ENCODE measurements at regions not wholly inside any gene's neighbourhood (a gene's known extent, or its start where the extent isn't known, plus 50 kb on each side); places are given as distances from the start of the nearest gene placed in this dataset.
"Not testable (repeated sequence)": the region's sequence is repeated elsewhere in the genome, so short reads cannot be mapped to it uniquely, and the experiment has no call there.

DNA sequence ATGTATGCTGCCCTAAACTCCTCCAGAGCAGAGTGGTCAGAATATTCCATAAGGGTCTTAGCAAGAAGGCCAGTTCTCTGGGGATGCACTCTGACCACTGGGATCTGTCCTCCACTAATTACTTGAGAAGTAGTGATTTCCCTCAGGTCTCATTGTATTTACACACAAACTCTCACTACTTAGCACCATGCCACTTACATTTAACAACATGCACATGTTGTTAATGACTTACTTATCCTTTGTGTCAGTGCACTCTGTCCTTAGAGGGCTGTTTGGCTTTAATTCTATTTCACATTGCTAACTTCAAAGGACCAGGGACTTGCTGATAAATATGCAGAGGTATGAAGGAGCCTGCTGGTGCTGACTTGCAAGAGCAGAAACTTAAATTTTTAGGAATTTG lies 1415.5 kb upstream of the ACVR2A start:
- DNase-seq: no peak

DNA sequence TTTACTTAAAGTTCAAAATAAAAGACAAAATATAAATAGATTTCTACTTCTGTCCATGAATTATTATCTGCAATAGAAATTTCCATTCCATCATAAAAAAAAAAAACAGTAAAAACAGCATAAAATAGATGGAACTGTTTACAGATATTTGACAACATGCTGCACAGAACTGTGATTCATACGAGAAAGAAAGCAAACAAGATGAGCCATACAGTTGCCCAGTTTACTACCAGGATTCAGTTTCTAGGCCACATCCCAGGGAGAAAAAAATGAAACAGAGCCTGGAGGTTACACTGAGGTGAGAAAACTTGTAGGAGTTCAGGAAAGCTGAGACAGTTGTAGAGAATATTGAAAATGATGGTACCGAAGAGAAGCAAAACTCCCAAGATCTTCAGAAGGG lies 1426.9 kb upstream of the ACVR2A start:
- DNase-seq: no peak

DNA sequence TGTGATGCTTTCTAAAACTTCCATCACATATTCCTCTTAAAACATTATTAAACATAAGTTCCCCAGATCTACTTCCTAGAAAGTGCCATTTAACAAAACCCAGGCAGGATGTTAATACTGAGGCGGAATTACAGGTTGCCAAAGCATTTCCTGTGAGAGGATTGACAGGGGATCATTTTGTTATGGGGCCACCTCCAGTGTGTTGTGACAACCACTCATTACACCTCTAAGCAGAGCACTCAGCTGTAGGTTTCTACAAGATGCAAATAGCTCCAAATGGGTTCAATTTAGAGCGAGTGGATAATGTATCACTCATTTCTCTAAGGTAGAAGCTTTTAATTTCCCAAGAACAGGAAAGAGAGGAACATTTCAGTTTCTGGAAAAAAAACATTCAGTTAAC lies 1429.5 kb upstream of the ACVR2A start:
- no peak for DNase-seq

DNA sequence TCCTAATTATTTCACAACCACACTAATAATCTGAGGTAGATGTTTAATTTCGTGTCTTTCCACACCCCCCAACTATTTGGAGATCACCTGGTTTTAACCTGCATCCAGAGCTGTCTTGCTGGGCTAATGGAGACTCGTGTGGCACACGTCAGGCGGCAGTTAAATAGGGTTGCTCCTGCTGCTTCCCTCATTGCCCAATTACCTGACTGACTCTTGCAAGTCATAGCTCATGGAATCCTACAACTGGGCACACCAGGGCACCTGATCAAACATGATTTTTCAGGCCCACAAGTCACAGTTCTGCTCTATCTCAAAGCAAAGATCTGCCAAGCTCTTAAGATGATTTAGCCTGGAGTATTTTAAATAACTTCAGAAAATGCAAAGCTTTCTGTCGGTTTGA lies 1430.4 kb upstream of the ACVR2A start:
- no peak for DNase-seq

DNA sequence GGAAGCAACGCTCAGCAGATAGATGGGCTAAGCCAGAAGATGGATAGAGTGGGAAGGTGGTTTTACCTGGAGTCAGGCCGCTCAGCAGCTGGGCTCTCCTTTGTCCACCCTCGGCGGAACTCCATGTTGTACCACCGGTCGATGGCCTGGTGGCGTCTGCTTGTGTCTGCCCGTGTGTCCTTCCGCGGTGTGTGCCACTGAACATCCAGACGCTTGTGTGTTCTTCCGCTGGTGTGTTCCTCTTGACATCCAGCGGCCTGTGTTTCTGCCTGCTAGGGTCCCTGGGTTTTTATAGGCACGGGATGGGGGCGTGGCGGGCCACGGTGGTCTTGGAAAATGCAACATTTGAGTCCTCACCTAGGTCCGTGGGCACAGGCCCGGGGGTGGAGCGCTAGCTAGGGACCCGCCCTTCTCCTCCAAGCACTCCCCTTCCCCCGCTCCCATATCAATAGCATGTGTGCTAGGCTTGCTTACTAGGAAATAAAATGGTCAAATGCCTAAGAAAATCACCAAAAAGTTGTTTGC lies 1431.7 kb upstream of the ACVR2A start:
- DNase-seq: no peak

DNA sequence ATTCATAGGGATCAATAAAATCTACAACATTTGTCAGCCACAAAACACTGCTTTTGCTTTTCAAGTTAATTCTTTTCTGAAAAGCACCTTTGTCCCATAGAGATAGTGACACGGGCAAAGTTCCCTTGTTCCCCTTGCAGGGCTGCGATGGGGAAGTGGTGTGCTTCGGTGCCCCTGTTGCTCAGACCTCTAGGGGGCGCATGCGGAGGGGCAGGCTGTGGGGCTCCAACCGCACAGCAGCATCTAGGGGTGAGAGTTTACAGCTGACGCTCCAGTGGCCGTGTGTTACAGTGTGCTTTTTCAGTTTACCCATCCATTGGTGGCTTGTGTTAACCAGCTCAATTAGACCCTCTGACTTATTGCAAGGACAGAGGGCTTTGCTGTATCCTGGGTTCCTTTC lies 1432.2 kb upstream of the ACVR2A start:
- DNase-seq: no peak

DNA sequence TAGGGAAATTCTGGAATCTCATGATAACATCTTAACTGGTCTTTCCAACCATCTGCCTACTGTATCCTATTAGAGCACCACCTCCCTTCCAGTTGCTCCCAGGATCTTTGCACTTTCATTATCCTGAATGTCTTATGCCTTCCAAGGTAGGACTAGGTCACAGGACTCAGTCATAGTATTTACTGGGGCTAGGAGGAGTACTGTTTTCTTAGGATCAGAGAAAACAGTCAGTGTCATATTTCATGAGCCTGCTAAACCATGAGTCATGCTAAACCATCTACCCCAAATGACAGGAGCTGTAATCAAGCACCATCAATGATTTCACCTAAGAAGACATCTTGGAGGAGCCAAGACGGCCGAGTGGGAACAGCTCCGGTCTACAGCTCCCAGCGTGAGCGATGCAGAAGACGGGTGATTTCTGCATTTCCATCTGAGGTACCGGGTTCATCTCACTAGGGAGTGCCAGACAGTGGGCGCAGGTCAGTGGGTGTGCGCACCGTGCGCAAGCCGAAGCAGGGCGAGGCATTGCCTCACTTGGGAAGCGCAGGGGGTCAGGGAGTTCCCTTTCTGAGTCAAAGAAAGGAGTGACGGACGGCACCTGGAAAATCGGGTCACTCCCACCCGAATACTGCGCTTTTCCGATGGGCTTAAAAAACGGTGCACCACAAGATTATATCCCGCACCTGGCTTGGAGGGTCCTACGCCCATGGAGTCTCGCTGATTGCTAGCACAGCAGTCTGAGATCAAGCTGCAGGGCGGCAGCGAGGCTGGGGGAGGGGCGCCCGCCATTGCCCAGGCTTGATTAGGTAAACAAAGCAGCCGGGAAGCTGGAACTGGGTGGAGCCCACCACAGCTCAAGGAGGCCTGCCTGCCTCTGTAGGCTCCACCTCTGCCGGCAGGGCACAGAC lies 1439.2 kb upstream of the ACVR2A start:
- DNase-seq: not testable (repeated sequence)

DNA sequence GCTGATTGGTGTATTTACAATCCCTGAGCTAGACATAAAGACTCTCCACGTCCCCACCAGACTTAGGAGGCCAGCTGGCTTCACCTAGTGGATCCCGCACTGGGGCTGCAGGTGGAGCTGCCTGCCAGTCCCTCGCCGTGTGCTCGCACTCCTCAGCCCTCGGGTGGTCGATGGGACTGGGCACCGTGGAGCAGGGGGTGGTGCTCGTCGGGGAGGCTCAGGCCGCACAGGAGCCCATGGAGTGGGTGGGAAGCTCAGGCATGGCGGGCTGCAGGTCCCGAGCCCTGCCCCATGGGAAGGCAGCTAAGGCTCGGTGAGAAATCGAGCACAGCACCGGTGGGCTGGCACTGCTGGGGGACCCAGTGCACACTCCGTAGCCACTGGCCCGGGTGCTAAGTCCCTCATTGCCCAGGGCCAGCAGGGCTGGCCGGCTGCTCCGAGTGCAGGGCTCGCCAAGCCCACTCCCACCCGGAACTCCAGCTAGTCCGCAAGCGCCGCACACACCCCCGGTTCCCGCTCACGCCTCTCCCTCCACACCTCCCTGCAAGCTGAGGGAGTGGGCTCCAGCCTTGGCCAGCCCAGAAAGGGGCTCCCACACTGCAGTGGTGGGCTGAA lies 1441.2 kb upstream of the ACVR2A start:
- not testable (repeated sequence) for DNase-seq

DNA sequence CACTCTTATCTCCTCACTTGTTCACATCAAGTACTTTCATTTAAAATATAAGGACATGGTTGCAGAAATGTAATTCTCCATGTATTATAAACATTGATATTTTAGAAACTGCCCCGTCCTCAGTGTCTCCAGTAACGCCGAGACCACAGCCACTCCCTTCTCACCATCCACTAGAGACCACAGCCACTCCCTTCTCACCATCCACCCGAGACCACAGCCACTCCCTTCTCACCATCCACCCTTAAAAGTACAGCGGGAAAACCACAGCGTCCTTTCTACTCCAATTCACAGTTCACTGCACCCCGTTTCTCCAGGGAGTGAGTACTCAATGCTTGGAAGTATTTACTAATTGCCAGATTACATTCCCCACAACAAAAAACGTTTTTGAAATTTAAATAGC lies 1452.2 kb upstream of the ACVR2A start:
- no peak for DNase-seq

DNA sequence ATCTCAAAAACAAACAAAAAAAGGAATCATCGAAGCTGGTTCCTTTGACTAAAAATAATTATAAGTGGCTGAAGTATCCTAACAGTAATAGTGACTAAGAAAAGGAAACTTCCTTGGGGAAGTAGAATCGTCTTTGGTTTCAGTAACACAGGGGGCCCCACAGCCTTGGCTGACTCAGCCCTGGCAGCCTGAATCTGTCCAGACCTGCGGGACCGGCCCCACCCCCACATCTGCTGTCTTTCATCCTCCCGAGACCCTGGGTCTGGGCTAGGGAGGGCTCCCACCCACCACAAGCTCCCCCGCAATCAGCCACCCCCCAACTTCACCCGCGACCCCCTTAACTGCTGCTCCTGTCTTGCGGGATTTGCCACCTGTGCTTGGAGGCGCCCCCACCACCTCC lies 1452.6 kb upstream of the ACVR2A start:
- no peak for DNase-seq

DNA sequence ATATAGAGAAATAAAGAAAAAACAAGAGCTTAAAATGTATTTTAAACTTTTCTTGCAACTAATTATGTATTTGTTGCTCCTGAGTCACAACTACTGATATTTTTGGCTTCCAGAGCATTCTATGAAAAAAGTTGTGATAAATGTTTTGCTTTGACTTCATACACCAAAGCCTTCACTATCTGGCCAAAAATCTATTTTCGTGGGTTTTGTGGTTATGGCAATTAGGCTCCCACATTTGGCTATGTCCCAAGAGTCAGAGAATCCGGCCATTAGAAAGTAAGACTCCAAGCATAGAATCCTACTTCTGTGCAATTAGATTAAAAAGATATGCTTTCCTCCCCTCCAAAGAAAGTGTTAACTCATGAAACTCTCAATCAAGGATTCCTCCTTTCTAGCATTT lies 1456.1 kb upstream of the ACVR2A start:
- no peak for DNase-seq

DNA sequence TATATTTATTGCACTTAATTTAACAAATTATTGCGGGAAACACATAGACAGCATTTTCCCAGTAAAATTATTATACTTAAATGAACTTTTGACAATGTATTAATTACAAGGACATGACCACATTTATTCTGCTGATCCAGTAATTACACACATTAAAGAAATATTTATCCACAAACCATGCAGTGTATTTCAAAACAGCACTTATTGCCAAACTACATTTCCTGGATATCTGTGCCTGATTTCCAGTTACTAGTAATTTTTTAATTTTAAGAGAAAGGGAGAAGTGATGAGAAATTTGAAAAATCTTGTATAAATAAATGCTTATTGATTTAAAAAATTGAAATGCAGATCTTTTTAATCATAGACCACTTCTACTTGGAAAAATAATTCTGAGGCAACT lies 1458.7 kb upstream of the ACVR2A start:
- DNase-seq: no peak

DNA sequence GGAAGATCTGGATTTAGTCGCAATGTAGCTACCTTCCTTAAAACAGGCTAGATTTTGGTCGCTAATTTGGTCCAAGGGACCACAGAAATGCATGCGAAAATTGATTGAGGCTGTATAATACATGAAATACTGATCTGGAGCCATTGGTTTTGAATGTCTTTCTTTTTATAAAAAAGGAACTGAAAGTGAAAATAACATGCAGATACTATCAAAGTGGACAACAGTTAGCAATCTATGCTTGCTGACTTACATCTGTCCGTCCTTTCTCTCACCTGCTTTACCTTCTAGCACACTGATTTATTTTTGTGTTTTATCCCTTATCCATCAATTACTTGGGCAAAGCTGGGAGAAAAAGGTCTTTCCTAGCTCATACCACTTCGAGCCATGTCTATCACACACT lies 1459.8 kb upstream of the ACVR2A start:
- DNase-seq: no peak

DNA sequence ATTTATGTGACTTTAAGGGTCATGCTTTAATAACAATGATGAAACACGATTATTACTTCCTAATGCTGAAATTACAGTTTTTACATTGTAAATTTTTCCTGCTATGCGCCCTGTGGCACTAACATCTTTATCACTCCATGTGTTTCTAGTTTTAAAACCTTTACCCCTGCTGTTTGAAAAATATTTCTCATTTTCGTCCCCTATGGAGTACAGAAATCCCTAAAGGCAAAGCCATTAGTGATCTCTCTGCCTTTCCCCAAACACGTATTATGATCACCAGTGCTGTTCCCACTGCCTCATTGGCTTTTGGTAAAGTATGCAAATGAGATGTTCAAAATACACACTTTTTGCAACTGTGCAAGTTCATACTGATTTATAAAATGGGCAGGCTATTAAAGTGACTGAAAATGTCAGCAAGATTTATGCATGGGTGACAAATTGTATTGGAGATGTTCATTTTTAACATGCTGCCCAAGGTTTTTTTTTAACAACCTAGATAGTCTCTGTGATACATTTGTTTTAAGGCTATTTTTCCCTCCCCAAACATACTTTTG lies 1468.2 kb upstream of the ACVR2A start:
- DNase-seq: no peak

DNA sequence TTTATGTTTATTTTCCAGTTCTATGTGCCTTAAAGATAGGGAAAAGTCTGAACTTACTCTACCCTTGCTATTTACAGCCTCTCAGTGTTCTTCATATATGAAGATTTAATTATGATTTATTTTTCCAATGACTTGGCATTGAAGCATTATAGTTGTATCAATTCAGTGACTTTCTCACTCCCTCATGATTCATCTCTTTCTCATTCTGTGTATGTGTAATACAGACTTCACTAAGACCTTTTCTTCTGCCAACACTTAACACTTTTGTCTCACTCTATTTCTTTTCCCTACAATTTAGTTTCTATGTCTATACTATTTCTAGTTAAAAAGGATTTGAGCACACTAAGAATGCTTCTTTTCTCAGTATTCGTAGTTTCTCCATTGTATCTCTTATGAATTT lies 1470.3 kb upstream of the ACVR2A start:
- DNase-seq: no peak

DNA sequence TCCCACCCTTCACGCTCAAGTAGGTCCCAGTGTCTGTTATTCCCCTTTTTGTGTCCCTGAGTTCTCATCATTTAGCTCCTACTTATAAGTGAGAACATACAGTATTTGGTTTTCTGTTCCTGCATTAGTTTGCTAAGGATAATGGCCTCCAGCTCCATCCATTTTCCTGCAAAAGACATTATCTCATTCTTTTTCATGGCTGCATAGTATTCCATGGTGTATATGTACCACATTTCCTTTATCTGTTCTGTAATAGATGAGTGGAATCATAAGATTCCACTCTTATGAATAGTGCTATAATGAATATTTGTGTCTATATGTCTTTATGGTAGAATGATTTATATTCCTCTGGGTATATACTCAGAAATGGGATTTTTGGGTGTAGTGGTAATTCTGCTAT lies 1473.5 kb upstream of the ACVR2A start:
- DNase-seq: not testable (repeated sequence)

DNA sequence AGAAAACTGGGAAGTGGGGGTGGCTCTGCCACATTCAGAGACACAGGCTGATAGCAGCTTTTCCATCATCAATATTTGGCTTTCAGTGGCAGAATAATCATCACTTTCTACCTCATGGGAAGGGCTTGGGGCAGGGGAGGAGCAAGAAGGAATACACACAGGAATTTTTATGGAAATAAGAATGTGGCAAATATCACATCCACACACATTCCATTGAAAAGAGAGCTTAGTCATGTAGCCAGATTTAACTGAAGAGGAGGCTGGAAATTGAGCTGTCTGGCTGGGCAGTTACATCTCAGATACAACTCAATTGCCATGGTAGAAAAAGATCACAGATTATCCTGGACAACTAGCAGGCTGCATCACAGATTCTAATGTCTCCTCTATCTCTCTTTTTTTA lies 1474.0 kb upstream of the ACVR2A start:
- no peak for DNase-seq

DNA sequence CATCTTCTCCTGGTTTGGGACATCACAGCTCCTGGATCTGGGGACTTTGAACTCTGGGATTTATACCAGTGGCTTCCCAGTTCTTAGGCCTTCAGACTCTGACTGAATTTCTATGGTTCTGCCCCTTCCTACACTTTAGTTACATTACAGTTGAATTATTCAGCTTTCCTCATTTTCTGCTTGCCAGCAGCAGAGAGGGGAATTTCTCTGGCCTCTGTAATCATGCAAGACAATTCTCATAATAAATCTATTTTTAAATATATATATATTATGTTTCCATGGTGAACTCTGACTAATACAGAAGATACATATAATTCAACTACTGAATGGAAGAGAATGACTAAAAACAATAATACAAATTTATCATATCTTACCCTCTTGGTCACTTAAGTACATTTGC lies 1478.6 kb upstream of the ACVR2A start:
- no peak for DNase-seq

DNA sequence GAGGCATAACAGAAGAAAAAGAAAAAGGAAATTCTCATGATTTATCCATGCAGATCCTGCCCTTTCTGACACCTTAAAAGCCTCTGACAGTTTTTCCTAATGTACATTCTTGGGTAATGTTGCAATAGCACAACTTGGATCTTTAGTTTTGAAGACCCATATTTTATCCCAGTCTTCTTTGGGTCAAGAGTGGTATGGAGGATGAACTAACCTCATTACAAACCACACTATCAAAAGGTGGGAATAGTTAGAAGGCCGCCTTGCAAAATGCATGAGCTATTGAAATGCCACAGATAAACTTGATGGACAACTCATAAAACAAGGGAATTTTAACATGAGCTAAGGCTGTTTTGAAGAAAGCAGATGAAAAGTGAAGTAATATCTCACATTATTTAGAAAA lies 1479.8 kb upstream of the ACVR2A start:
- DNase-seq: no peak

DNA sequence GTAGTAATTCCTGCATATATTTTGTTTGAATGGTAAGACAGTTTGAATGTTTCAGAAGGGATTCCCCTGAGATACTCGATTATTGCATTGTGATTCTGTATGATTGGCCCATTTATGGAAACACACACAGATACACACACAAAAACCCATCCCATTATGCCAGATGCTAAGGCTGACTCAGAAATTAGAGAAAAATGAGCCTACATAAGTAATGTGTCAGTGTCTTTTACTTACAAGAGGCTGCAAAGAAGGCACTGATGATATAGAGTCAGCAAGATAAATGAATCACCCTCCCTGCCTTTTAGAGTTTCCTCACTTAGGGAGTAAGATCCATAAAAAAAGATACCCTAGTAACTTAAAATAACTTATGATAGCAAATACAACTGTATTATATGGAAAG lies 1481.1 kb upstream of the ACVR2A start:
- no peak for DNase-seq

DNA sequence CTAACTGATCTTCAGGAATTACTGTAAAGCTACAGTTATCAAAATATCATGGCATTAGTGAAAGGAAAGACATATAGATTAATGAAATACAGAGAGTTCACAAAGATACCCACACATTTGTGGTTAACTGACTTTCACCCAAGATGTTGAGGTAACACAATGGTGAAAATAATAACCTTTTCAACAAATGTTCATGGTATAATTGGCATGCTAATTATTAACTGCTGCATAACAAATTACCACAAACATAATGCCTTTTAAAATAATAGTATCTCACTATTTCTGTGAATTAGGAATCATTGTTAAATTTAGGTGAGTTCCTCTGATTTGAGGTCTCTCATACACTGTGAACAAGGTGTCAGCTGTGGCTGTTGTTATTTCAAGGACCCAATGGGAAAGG lies 1493.1 kb upstream of the ACVR2A start:
- DNase-seq: no peak

DNA sequence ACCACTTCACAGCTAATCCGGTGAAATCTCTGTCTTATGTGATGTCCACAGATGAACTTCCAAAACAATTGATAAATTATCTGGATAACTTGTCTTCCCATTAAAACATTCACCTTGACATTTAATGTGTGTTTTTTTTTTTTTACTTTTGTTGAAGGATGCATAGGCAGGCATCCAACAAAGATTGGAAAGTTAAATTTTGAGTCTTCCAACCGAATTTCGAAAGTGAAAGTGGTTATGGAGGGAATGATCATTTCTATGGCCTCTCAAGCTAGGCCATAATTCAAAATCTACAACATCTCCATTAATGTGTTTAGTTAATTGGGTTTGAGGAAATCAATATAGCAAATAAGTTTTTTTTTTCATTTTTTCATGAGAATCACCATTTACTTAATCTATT lies 1495.5 kb upstream of the ACVR2A start:
- no peak for DNase-seq

DNA sequence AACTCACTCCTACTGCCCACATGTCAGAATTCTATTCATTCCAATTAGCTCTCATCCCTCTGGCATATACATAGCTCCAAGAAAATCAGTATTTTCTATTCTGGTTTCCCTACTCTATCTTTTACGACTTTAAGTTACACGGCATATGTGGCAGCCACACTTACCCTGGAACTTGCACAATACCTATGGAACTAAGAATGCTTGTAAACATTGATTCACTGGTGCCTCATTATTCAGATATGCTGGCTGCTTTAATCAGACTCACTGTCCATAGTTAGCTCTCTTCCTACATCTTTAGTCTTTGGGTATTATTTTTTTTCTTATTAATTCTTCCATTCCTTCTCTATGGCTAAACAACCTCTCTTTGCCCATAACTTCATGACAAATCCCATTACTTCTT lies 1519.9 kb upstream of the ACVR2A start:
- no peak for DNase-seq

DNA sequence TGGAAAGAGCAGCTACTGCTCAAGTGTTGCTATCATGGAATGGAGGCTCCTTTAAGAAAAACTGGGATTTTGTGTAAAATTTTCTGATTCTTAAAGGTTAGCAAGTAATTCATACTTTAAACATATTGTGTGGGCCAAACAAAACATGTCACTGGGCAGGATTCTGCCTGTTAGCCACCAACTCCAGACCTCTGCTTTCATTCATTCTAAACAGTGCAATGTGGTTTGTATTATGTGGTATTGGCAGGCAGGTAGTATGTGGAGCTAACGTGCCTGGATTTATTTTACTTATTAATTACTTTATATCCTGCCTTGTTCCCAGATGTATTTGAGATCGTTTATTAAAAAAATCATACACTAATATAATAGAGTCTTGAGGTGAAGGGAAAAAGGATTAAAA lies 1521.3 kb upstream of the ACVR2A start:
- DNase-seq: no peak

All from CD4-positive, alpha-beta T cell treated with Interleukin-21 for 1 hour (primary cell).